SH-SY5Y (cell line): ENCODE measurements at regions not wholly inside any gene's neighbourhood (a gene's known extent, or its start where the extent isn't known, plus 50 kb on each side); places are given as distances from the start of the nearest gene placed in this dataset.

ENCODE experiments used
- GATA2 ChIP-seq: IDR thresholded peaks from 2 replicates; pipeline ENCODE4 v1.6.1; 2011; ENCODE audit warnings: mild to moderate bottlenecking, low read depth, low read length
- GATA3 ChIP-seq: IDR thresholded peaks from 2 replicates; pipeline ENCODE4 v1.6.1; 2011; ENCODE audit warnings: low read depth, mild to moderate bottlenecking, low read length, moderate library complexity

DNA sequence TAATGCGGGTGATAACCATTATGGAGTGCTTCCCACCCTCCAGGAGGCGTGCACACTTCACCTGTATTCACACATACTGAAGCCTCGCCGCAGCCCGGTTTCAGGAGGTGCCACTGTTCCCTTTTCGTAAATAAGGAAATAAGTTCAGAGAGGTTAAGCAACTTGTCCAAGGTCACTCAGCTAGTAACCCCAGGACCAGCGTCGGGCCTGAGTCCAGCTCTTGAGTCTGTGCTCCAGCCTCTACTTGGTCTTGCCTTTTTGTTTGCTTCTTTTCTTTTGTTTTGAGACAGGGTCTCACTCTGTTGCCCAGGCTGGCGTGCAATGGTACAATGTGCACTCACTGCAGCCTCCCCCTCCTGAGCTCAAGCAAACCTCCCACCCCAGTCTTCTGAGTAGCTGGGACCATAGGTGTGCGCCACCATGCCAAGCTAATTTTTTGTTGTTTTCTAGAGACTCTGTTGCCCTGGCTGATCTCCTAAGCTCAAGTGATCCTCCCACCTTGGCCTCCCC lies 63.5 kb upstream of the CIBAR2 start:
- TF ChIP-seq GATA3 (no peak), GATA2 (no peak)
